HPDE6-E6E7 (cell line): ENCODE measurements at regions not wholly inside any gene's neighbourhood (a gene's known extent, or its start where the extent isn't known, plus 50 kb on each side); places are given as distances from the start of the nearest gene placed in this dataset.
A peak's percentile ranks its signal among the peaks of the same experiment; 100 is the strongest.
"Not testable (repeated sequence)": the region's sequence is repeated elsewhere in the genome, so short reads cannot be mapped to it uniquely, and the experiment has no call there.

ENCODE experiments used
- DNase-seq: peaks from one replicate; pipeline ENCODE4 v3.0.0; 2011; ENCODE audit warnings: missing footprints; ENCODE audit errors: extremely low spot score

DNA sequence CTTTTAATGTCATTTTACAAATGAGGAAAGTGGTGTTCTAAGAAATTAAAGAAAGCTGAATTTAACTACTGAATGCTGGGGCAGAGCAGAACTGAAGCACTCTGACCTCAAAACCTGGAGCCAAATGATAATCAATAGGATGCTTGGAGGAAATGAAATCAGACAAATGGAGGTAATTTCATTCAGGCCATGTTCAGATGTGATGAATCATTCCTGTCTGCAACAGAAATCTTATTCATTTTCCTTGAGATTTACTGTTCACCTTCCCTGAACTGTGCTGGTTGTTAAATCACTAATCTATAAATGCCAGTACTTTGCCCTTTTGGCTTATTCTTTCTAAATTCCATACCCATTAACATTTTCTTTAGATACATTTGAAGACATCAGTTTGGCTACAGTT, 85.6 kb upstream of the SNX7 start:
- DNase-seq = no peak

DNA sequence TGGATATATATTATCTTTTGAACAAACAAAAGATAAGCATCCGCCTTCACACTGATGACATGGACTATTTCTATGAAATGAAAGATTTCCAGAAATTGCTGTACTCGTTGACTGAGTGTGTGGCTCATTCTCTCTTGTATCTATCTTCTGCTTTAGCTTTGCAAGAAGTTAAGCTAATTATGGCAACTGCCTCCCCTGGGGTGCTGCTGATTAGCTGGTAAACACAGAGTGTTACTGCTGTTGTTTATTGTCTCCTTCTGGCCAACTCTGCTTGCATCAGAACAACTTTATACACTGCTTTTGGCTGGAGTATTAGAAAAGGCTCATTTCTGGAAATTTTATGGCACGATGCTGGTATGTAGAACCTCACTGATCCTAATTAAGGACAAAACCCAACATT, 95.6 kb upstream of the SNX7 start:
- no peak for DNase-seq

DNA sequence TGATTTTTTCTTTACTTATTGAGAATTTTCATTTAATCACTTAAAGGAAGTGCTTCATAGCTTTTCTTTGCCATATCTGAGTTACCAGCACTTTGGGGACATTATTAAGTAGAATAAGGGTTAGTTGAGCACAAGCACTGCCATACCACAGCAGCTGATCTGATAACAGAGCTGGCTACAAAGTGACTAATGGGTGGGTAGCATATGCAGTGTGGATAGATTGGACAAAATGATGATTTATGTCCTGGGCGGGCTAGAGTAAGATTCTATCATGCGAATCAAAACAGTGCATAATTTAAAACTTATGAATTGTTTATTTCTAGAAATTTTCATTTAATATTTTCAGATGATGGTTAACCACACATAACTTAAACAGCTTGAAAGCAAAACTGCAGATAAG, 102.2 kb upstream of the SNX7 start:
- no peak for DNase-seq

DNA sequence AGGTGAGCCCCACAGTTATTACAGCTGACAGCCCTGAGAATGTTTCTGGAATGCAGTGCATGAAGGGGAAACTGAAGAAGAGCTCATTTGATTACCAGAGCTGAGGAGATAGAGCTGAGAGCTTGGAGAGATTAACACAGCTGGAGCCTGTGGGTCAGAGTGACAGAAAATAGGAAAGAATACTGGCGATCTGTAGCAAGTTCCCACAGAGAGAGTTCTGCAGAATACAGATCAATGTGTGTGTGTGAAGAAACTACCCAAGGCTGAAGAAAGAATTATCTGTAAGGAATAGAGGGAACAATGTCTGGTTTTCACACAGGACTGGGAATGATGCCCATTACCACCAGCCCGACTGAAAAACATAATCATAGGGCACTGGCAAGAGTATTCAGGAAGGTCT, 103.6 kb upstream of the SNX7 start:
- DNase-seq = no peak

DNA sequence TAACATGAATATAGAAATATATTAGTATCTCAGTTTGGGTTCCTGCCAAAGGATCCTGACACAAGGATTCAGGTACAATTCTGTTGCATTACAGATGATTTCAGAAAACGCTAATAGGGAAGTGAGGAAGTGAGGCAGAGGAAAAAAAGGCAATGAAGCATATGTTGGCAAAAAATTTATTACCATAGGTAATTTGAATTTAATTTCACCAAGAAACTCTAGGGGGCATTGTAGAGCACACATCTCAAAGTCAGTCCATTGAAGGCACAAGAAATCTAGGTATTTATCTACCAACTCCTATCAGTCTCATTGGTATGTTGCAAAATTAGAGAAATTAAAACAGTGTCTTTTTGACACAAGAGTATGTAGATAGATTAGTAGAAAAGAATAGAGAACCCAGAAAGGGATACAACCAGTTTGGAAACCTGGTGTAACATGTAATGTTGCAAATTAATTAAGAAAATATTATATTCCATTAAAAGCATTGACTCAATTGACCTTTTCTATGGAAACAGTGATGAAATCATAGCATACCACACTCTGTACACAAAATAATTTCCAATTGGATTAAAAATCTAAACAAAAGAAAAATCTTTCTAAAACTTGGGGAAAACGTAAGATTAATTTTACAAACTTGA, 104.9 kb upstream of the SNX7 start:
- DNase-seq = peak; percentile 3

DNA sequence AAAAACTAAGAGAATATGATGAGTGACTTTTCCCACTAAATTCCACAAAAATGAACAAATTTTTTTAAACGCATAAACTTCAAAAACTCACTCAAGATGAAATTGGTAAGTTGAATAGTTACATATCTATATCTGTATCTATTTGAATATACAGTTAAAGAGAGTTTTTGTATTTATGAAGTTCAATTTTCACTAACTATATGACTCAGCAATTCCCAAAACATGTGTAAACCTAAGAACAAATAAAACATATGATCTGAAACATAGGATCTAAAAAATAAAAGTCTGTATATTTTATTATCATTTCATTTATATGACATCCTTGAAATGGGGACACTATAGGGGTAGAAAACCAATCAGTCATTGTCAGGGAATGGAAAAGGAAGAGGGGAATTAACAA, 105.7 kb upstream of the SNX7 start:
- DNase-seq = no peak

DNA sequence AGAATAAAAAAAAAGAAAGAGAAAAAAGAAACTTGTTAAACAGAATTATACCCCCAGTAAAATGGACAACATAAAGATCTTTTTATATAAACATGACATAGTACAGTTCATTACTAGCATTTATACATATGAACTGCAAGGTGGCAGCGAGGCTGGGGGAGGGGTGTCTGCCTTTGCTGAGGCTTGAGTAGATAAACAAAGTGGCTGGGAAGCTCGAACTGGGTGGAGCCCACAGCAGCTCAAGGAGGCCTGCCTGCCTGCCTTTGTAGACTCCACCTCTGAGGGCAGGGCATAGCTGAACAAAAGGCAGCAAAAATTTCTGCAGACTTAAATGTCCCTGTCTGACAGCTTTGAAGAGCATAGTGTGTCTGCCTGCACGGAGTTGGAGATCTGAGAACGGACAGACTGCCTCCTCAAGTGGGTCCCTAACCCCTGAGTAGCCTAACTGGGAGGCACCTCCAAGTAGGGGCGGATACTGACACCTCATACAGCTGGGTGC, 108.9 kb upstream of the SNX7 start:
- DNase-seq = not testable (repeated sequence)

DNA sequence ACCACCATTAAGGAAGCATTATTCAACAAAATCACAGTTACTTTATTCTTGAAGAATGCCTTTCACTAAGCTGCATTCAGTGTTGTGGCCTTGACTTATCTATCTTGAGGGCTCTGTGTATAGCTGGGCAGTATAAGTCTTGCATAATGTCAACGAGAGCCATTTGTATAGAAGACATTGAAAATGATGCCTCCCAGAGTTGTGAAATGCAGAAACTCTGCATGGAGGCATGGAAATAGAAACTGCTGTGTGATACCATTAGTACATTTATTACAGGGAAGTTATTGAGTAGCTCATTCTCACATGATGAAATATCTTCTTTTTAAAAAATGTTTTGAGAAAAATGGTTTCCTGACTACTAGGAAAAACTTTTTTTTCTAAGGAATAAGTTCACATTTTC, 111.4 kb upstream of the SNX7 start:
- DNase-seq = no peak

DNA sequence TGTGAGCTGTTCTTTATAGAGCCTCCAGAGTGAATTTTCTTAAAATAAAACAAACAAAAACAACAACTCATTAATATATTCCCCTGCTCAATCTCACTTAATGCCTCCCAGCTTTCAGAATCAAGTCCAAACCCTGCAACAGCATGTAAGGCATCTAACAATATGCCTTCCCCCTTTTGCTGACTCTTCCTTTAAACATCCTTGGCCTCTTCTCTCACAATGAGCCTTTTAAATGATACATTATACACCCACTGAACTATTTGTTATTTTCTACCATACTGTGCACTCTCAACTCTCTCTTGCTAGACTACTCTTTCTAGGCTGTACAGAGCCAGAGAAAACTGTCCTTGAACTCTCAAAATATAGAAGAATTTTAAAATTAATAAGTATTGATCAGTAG, 115.2 kb upstream of the SNX7 start:
- no peak for DNase-seq

DNA sequence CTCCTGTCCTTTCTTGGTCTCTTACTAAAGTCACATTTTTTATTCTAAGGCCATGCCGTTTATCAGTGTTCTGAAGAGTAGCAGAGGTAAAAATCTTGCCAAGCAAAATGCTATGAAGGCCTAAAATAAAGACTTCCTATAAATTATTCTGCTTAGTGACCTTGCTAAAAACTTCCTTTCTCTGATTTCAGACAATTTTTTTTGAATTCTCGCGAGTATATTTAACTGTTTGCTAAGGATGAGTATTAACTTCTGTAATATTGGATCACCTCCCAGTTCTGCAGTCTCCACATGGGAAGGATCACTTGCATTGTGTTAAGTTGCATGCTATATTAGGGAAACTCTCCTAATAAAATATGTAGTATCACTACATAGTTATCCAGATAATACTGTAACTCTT, 123.4 kb upstream of the SNX7 start:
- no peak for DNase-seq

DNA sequence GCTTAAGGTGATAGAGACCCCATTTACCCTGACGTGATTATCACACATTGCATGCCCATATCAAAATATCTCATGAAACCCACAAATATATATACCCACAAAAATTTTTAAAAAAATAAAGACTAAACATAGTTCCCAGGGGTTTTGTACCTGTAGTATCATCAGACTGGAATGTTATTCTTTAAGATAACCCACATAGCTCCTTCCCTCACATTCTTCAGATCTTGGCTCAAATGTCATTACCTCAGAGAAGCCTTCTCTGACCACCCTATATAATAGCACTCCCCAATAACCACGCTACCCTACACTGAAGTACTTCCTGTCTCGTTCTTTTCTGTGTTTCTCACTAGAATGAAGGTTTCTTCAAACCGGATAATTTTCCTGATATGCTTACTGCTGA, 138.3 kb upstream of the SNX7 start:
- no peak for DNase-seq

DNA sequence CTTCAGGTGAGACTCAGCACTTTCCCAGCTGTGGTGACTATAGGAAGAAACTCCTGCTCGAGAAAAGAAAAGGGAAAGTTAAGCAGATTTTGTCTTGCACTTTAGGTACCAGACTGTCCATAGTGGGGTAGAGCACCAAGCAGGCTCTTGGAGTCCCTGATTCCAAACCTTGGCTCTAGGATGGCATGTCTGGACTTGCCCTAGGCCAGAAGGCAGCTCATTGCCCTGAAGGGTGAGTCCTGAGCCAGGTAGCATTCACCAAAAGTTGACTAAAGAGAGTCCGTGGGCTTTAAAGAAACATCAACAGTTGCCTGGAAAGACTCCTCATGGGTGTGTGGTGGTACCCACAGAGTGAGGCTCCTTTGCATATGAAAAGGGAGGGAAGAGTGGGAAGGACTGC, 145.2 kb upstream of the SNX7 start:
- DNase-seq = no peak

DNA sequence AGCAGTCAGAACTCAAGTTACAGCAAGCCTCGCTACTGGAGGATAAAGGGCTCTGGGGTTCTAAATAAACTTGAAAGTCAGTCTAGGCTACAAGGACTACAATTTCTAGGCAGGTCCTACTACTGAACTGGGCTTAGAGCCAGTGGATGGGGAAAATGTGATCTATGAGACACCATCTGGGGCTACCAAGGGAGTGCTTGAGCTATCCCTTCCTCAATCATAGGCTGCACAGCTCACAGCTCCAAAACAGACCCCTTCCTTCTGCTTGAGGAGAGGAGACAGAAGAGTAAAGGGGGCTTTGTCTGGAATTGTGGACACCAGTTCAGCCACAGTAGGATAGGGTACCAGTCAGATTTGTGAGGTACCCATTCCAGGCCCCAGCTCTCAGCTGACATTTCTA, 145.8 kb upstream of the SNX7 start:
- no peak for DNase-seq

DNA sequence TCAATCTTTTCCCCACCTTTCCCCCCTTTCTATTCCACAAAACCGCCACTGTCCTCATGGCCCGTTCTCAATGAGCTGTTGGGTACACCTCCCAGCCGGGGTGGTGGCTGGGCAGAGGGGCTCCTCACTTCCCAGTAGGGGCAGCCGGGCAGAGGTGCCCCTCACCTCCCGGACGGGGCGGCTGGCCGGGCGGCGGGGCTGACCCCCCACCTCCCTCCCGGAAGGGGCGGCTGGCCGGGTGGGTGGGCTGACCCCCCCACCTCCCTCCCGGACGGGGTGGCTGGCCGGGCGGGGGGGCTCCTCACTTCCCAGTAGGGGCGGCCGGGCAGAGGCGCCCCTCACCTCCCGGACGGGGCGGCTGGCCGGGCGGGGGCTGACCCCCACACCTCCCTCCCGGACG, 149.3 kb upstream of the SNX7 start:
- not testable (repeated sequence) for DNase-seq

DNA sequence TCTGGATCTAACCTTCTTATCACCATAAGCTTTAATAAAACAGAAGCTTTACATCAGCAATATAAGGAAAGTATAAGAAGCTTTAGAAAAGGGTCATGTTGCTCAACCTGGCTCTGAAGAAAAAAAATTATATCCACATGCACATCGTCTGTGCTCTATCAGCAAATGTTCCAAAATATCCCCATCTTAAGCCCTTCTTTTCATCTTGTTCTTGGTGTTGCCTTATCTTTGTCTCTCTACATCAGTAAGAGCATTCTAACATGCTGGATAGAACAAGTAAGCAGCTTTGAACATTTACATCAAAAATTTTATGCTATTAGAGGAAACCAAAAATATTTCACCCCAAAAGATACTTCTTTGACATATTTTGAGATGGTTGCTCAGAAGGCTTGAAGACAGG, 157.8 kb upstream of the SNX7 start:
- DNase-seq = no peak

DNA sequence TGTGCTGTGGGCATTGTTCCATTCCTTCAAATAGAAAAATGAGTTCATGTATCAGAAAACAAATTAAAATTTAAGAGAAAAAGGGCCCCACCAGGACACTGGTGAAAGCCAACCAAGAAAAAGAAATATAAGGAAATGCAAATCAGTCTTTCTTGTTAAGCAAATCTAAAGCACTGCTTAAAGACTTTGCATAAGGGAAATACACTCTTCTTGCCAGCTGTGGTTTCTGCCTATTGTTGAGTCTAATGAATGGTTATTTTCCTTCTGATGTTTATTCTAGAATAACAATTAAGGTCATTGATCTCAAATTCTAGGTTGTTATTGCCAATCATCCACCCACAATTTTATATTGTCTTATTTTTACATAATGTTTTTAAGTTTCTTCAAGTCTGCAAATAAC, 158.6 kb upstream of the SNX7 start:
- no peak for DNase-seq

DNA sequence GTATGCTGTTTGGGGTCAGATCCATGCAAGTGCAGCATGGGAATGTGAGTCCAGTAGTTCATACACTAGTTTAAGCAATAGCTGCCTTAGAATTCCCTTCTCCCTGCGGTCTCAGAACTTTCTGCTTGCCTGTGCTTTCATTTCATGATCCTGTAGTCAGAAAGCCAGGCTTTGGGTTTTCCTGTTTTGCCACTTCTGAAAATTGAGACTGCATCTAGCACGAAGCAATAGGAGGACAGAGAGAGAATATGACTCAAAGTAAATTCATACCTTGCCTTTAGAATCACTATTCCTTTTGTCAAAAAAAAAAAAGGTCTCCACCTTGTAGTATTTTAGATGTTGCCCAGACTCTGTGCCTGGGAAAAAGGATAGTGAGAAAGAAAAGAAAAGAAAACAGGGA, 161.2 kb upstream of the SNX7 start:
- DNase-seq = no peak

DNA sequence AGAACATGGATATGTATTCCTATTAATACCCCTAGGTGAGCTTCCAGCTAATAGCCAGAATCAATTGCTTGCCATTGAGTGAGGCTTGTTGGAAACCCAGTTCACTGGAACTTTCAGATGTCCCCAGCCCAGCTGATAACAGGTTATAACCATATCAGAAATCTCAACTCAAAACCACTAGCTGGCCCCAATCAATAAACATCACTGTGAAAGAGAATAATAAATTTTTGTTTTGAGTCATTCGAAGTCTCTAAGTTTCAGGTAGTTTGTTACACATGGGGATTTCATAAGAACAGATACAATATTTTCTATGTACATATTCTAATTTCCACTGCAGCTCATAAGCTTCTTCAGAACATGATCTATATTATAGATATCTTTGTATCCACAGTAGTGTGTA, 162.9 kb upstream of the SNX7 start:
- no peak for DNase-seq

DNA sequence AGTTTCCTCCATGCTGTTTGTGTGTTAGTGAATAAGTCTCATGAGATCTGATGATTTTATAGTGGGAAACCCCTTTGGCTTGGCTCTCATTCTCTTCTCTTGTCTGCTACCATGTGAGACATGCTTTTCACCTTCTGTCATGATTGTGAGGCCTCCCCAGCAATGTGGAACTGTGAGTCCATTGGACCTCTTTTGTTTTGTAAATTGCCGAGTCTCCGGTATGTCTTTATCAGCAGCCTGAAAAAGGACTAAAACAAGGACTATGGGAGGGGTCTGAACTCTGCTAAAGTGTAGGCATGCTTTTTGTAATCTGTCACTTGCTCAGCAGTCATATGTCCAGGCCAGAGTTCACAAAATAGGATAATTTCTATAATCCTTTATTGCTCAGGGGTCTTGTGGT, 164.0 kb upstream of the SNX7 start:
- no peak for DNase-seq

DNA sequence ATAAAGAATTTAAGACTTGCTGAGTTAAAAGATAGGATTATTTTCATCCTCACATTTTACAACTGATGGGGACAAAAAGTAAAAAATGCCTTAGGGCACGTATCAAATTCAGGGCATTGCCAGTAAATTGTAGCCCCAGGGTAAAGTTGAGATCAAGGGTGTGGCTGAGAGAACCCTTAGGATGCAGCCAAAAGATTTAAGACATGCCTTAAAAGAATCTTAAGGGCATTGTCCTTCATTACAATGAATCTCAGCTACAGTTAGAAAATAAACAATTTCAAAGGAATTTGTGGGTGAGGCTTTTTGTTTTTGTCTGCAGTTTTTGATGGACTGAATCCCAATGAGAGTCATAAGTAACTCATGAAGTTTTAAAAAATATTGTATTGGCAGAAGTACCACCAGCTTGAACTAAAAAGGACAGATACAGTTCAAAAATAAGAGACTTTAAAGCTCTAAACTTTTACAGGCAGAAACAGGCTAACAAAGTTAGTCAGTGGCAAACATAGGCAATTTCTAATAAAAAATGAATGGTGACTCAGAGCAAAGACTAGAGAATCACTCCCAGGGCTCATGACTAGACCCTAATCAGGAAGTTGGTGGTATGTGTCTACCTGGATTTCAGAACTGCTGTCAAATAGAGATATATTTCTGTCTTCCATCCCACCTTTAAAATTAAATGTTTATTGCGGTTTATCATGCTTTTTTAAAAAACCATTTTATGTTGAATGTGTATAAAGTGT, 165.1 kb upstream of the SNX7 start:
- DNase-seq = peak; percentile 11

DNA sequence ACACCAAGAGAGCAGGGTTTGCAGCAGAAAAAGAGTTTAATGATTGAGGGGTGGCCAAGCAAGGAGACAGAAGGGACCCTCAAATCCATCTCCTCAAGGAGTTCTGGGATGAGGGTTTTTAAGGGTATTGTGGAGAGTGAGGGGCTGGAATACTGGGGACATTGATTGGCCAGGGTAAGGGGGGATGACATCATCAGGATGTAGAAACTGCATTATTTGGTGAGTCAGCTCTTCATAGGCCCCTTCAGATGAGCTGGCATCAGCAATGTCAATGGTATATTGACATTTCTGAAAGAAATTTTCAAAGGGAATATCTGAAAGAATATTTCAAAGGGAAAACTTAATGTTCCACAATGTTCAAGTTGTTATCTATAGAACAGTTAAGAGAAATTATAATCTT, 168.1 kb upstream of the SNX7 start:
- no peak for DNase-seq

DNA sequence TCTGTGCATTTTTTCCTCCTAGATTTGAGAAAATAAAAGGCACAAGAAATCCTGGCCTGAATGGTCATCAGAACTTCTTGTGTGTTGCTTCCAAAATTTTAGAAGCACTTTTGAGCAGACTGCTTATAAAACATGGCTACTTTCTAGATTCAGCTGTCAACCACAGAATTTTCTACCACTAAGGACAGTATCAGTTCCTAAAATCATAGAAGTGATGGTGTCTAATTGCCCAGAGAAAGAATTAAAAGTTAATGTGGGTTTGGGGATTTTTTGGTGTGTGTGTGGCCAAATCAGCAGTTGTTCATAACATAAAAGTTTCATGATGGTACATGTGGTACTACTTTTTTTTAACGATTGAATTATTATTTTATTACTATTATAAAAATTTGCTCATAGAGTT, 171.4 kb upstream of the SNX7 start:
- no peak for DNase-seq

DNA sequence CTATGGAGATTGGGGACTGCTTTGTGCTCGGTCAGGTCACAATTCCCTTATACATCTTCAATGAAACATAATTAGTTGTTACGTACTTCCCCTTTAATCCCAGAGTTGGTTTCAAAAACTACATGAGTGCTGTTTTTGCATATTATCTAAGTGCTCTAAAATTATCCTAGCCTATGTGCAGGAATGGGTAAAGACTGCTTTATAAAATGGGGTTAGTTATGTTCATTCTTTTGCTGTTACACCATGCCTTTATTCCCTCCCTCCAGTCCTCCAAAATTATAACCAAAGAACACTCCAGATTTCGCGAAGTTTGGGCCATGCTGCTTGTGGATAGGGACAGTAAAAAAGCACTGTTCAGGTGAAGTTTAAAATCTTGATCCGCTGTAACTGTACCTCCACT, 173.9 kb upstream of the SNX7 start:
- no peak for DNase-seq

DNA sequence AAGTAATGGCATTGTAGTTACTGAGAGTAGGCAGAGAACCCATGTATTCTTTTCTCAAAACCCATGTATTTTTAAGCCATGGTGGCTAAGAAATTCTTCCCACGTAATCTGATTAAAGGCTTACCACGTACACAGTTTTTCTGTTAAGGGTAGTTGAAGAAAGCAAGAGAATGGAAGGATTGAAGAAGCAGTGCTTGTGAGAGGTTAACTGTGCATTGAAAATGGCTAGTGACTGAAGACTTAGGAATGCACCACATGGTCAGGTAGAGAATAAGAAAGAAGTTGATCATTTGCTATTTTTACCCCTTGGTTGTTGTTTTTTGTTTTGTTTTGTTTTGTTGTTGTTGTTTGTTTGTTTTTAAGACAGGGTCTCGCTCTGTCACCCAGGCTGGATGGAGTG, 178.9 kb upstream of the SNX7 start:
- no peak for DNase-seq
